ENCODE measurements at regions not wholly inside any gene's neighbourhood (a gene's known extent, or its start where the extent isn't known, plus 50 kb on each side); places are given as distances from the start of the nearest gene placed in this dataset.
A peak's percentile ranks its signal among the peaks of the same experiment; 100 is the strongest.
"Not testable (repeated sequence)": the region's sequence is repeated elsewhere in the genome, so short reads cannot be mapped to it uniquely, and the experiment has no call there.

GRCh38 chr10:8401531-8401930 is 347.0 kb downstream of the GATA3 start:
- no peak for DNase-seq (ENCODE audit: low spot score in 2 of 2)
- no peak overlapping the region for H3K4me3 ChIP-seq
- H3K9me3 ChIP-seq = no peaks in the 10 kb centered on the region
- in situ Hi-C loops (cut with MboI; ENCODE audit: low sequenced_read_pairs) = no loop called here
- H3K27me3 ChIP-seq (ENCODE audit: low read depth) = no peaks in the 10 kb centered on the region
- no peaks in the 10 kb centered on the region for H3K36me3 ChIP-seq (replicated peaks)
- H3K4me1 ChIP-seq = no peaks in the 10 kb centered on the region

- Histone ChIP-seq H3K4me1 (no peaks in the 10 kb centered on the region), H3K9me3 (no peaks in the 10 kb centered on the region), H3K4me3 (no peak overlapping the region), H3K27me3 (ENCODE audit: low read depth) (no peaks in the 10 kb centered on the region), H3K36me3 (replicated peaks) (no peaks in the 10 kb centered on the region)
- peak in 1 of 2 experiments; percentile 35 for DNase-seq (ENCODE audit: low spot score in 2 of 2)
- in situ Hi-C loops (cut with MboI; ENCODE audit: low sequenced_read_pairs) = no loop called here
Measured at GRCh38 chr10:8402576-8402975, 348.1 kb downstream of the GATA3 start.

- no peaks in the 10 kb centered on the region for H3K9me3 ChIP-seq
- in situ Hi-C loops (cut with MboI; ENCODE audit: low sequenced_read_pairs) = no loop called here
- no peak for DNase-seq (ENCODE audit: low spot score in 2 of 2)
- H3K4me3 ChIP-seq = no peak overlapping the region
- no peaks in the 10 kb centered on the region for H3K36me3 ChIP-seq (replicated peaks)
- no peaks in the 10 kb centered on the region for H3K27me3 ChIP-seq (ENCODE audit: low read depth)
- no peaks in the 10 kb centered on the region for H3K4me1 ChIP-seq
Measured at GRCh38 chr10:8403711-8404371, 349.4 kb downstream of the GATA3 start.

- DNase-seq (ENCODE audit: low spot score in 2 of 2) = no peak
- H3K36me3 ChIP-seq (replicated peaks) = no peaks in the 10 kb centered on the region
- H3K4me3 ChIP-seq = no peak overlapping the region
- H3K27me3 ChIP-seq (ENCODE audit: low read depth) = no peaks in the 10 kb centered on the region
- no peaks in the 10 kb centered on the region for H3K4me1 ChIP-seq
- in situ Hi-C loops (cut with MboI; ENCODE audit: low sequenced_read_pairs) = no loop called here
- no peaks in the 10 kb centered on the region for H3K9me3 ChIP-seq
Measured at GRCh38 chr10:8404721-8405120, 350.2 kb downstream of the GATA3 start.

- H3K4me3 ChIP-seq = no peak overlapping the region
- no peaks in the 10 kb centered on the region for H3K36me3 ChIP-seq (replicated peaks)
- no peaks in the 10 kb centered on the region for H3K27me3 ChIP-seq (ENCODE audit: low read depth)
- in situ Hi-C loops (cut with MboI; ENCODE audit: low sequenced_read_pairs) = no loop called here
- no peaks in the 10 kb centered on the region for H3K9me3 ChIP-seq
- no peaks in the 10 kb centered on the region for H3K4me1 ChIP-seq
- no peak for DNase-seq (ENCODE audit: low spot score in 2 of 2)
Measured at GRCh38 chr10:8405596-8405995, 351.1 kb downstream of the GATA3 start.

- no peaks in the 10 kb centered on the region for H3K27me3 ChIP-seq (ENCODE audit: low read depth)
- H3K9me3 ChIP-seq = no peaks in the 10 kb centered on the region
- H3K4me1 ChIP-seq = no peaks in the 10 kb centered on the region
- in situ Hi-C loops (cut with MboI; ENCODE audit: low sequenced_read_pairs) = no loop called here
- DNase-seq (ENCODE audit: low spot score in 2 of 2) = no peak
- H3K4me3 ChIP-seq = no peak overlapping the region
- H3K36me3 ChIP-seq (replicated peaks) = no peaks in the 10 kb centered on the region
Measured at GRCh38 chr10:8407501-8408021, 353.1 kb downstream of the GATA3 start.

GRCh38 chr10:8410506-8410905 is 356.0 kb downstream of the GATA3 start:
- H3K4me1 ChIP-seq = no peaks in the 10 kb centered on the region
- no peak for DNase-seq (ENCODE audit: low spot score in 2 of 2)
- no peaks in the 10 kb centered on the region for H3K36me3 ChIP-seq (replicated peaks)
- no peak overlapping the region for H3K4me3 ChIP-seq
- no peaks in the 10 kb centered on the region for H3K9me3 ChIP-seq
- in situ Hi-C loops (cut with MboI; ENCODE audit: low sequenced_read_pairs) = no loop called here
- no peaks in the 10 kb centered on the region for H3K27me3 ChIP-seq (ENCODE audit: low read depth)

- no peak for DNase-seq (ENCODE audit: low spot score in 2 of 2)
- in situ Hi-C loops (cut with MboI; ENCODE audit: low sequenced_read_pairs) = no loop called here
Measured at GRCh38 chr10:8412541-8412940, 358.1 kb downstream of the GATA3 start.

GRCh38 chr10:8415029-8415428 is 360.5 kb downstream of the GATA3 start:
- DNase-seq (ENCODE audit: low spot score in 2 of 2); in situ Hi-C loops (cut with MboI; ENCODE audit: low sequenced_read_pairs): not testable (repeated sequence)

More at GRCh38 chr10:8412541-8412940, 358.1 kb downstream of the GATA3 start:
- no peaks in the 10 kb centered on the region for H3K36me3 ChIP-seq (replicated peaks)
- no peak overlapping the region for H3K4me3 ChIP-seq
- H3K9me3 ChIP-seq = no peaks in the 10 kb centered on the region
- no peaks in the 10 kb centered on the region for H3K4me1 ChIP-seq
- H3K27me3 ChIP-seq (ENCODE audit: low read depth) = no peaks in the 10 kb centered on the region

GRCh38 chr10:8416192-8416701 is 361.8 kb downstream of the GATA3 start:
- in situ Hi-C loops (cut with MboI; ENCODE audit: low sequenced_read_pairs) = no loop called here
- no peak for DNase-seq (ENCODE audit: low spot score in 2 of 2)
- Histone ChIP-seq H3K27me3 (ENCODE audit: low read depth) (no peaks in the 10 kb centered on the region), H3K4me3 (no peak overlapping the region), H3K4me1 (no peaks in the 10 kb centered on the region), H3K9me3 (no peaks in the 10 kb centered on the region), H3K36me3 (replicated peaks) (no peaks in the 10 kb centered on the region)

More at GRCh38 chr10:8415029-8415428, 360.5 kb downstream of the GATA3 start:
- not testable (repeated sequence) for H3K36me3 ChIP-seq (replicated peaks); H3K4me1 ChIP-seq; H3K9me3 ChIP-seq; H3K4me3 ChIP-seq; H3K27me3 ChIP-seq (ENCODE audit: low read depth)

- in situ Hi-C loops (cut with MboI; ENCODE audit: low sequenced_read_pairs) = no loop called here
- H3K9me3 ChIP-seq = no peaks in the 10 kb centered on the region
- no peaks in the 10 kb centered on the region for H3K27me3 ChIP-seq (ENCODE audit: low read depth)
- H3K4me1 ChIP-seq = no peaks in the 10 kb centered on the region
- no peak overlapping the region for H3K4me3 ChIP-seq
- no peak for DNase-seq (ENCODE audit: low spot score in 2 of 2)
- no peaks in the 10 kb centered on the region for H3K36me3 ChIP-seq (replicated peaks)
Measured at GRCh38 chr10:8416760-8417159, 362.3 kb downstream of the GATA3 start.

GRCh38 chr10:8417631-8418030 is 363.1 kb downstream of the GATA3 start:
- no peak overlapping the region for H3K4me3 ChIP-seq
- DNase-seq (ENCODE audit: low spot score in 2 of 2) = no peak
- no peaks in the 10 kb centered on the region for H3K4me1 ChIP-seq
- H3K36me3 ChIP-seq (replicated peaks) = no peaks in the 10 kb centered on the region
- H3K9me3 ChIP-seq = no peaks in the 10 kb centered on the region
- in situ Hi-C loops (cut with MboI; ENCODE audit: low sequenced_read_pairs) = no loop called here
- H3K27me3 ChIP-seq (ENCODE audit: low read depth) = no peaks in the 10 kb centered on the region

- Histone ChIP-seq H3K36me3 (replicated peaks) (no peaks in the 10 kb centered on the region), H3K9me3 (no peaks in the 10 kb centered on the region), H3K27me3 (ENCODE audit: low read depth) (no peaks in the 10 kb centered on the region), H3K4me3 (no peak overlapping the region), H3K4me1 (no peaks in the 10 kb centered on the region)
- in situ Hi-C loops (cut with MboI; ENCODE audit: low sequenced_read_pairs) = no loop called here
- no peak for DNase-seq (ENCODE audit: low spot score in 2 of 2)
Measured at GRCh38 chr10:8418631-8419030, 364.1 kb downstream of the GATA3 start.

- Histone ChIP-seq H3K9me3 (no peaks in the 10 kb centered on the region), H3K36me3 (replicated peaks) (no peaks in the 10 kb centered on the region), H3K27me3 (ENCODE audit: low read depth) (no peaks in the 10 kb centered on the region), H3K4me3 (no peak overlapping the region), H3K4me1 (no peaks in the 10 kb centered on the region)
- in situ Hi-C loops (cut with MboI; ENCODE audit: low sequenced_read_pairs) = no loop called here
- no peak for DNase-seq (ENCODE audit: low spot score in 2 of 2)
Measured at GRCh38 chr10:8420182-8420581, 365.7 kb downstream of the GATA3 start.

All from HAP-1 (cell line).